HuH-7 (cell line): ENCODE measurements at regions not wholly inside any gene's neighbourhood (a gene's known extent, or its start where the extent isn't known, plus 50 kb on each side); places are given as distances from the start of the nearest gene placed in this dataset.
A peak's percentile ranks its signal among the peaks of the same experiment; 100 is the strongest.
"Not testable (repeated sequence)": the region's sequence is repeated elsewhere in the genome, so short reads cannot be mapped to it uniquely, and the experiment has no call there.

ENCODE experiments used
- DNase-seq: peaks from one replicate; pipeline ENCODE4 v3.0.0; 2011; ENCODE audit warnings: low spot score

DNA sequence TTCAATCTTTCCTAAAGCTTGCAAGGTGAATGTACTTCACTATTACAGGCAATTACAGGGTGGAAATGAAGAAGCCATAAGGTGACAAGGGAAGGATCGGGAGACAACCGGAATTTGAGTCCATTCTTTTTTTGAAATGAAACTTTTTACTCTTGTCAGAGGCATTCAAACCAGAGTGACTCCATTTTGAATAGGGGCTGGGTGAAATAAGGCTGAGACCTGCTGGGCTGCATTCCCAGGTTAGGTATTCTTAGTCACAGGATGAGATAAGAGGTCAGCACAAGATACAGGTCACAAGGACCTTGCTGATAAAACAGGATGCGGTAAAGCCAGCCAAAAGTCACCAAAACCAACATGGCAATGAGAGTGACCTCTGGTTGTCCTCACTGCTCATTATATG lies 363.3 kb downstream of the TYW1 start:
- no peak for DNase-seq

DNA sequence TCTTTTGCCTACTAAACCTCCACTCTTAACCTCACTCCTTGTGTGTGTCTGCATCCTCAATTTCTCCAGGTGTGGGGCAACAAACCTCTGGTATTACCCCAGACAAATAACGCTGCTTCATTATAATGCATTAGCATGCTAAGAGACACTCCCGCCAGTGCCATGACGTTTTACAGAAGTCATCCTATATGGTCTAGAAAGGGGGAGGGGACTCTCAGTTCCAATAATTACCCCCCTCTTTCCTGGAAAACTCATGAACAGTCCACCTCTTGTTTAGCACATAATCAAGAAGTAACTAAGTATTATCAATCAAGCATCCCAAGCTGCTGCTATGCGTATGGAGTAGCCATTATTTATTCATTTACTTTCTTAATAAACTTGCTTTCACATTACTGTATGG lies 364.5 kb downstream of the TYW1 start:
- DNase-seq, result no peak

DNA sequence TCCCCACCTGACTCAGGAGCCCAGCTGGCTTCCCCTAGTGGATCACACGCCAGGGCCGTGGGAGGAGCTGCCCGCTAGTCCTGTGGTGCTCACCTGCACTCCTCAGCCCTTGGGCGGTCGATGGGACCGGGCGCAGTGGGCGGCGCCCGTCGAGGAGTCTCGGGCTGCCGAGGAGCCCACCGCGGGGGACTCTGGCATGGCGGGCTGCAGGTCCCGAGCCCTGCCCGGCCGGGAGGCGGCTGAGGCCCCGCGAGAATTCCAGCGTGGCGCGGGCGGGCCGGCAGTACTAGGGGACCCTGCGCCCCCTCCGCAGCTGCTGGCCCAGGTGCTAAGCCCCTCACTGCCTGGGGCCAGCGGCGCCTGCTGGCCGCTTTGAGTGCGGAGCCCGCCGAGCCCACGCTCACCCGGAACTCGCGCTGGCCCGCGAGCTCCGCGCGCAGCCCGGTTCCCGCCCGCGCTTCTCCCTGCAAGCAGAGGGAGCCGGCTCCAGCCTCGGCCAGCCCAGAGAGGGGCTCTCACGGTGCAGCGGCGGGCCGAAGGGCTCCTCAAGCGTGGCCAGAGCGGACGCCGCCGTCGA lies 367.9 kb downstream of the TYW1 start:
- DNase-seq, result no peak

DNA sequence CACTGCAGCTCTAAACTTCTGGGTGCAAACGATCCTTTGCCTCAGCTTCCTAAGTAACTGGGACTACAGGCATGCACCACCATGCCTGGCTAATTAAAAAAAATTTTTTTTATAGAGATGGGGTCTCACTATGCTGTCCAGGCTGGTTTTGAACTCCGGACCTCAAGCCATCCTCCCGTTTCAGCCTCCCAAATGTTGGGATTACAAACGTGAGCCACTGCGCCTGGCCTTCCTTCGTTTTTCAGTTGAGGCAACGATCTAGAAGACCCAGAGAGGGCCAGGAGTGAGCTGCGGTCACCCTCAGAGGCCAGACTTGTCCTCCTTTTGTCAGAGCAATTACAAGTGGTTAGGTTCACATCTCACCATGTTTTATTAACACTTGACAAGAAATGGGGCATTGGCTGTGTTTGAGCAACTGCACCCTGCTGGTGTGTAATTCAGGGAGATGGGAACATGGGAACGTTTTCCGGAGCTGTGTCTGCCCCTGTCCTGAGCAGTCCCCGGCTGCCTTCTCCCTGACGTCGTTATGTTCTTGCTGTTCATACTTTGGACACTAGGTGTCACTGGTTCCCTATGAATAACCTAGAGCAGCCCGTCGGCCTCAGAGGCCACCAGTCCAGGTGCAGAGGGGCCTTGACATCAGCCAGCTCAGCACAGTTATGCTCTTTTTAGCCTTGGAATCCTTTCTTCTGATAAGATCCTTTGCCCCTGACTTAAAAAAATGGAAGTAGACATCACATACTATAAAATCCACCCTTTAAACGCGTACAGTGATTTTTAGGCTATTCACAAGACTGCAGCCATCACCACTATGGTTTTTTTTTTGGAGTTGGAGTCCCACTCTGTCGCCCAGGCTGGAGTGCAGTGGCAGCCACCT lies 375.0 kb downstream of the TYW1 start:
- DNase-seq, result peak; percentile 97

DNA sequence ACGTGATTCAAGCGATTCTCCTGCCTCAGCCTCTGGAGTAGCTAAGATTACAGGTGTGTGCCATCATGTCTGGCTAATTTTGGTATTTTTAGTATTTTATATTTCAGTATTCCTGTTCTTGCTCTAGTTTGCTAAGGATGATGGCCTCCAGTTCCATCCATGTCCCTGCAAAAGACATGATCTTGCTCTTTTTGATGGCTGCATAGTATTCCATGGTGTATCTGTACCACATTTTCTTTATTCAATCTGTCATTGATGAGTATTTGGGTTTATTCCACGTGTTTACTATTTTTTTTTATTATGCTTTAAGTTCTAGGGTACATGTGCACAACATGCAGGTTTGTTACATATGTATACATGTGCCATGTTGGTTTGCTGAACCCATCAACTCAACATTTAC lies 376.8 kb downstream of the TYW1 start:
- DNase-seq, result not testable (repeated sequence)

DNA sequence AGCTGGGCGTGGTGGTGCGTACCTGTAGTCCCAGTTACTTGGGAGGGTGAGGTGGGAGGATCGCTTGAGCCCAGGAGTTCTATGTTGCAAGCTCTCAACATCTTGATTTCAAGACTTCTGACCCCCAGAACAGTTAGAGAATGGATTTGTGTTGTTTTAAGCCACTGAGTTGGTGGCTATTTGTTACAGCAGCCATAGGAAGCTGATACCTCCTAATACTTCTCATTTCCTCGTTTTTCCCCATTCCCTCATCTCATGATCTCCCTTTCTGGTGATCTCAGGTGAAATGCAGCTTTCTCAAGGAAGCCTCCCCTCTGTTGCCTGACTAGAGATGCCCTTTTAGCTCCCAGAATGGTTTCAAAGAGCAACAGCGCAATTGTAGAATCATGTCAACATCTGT lies 378.8 kb downstream of the TYW1 start:
- DNase-seq, result no peak

DNA sequence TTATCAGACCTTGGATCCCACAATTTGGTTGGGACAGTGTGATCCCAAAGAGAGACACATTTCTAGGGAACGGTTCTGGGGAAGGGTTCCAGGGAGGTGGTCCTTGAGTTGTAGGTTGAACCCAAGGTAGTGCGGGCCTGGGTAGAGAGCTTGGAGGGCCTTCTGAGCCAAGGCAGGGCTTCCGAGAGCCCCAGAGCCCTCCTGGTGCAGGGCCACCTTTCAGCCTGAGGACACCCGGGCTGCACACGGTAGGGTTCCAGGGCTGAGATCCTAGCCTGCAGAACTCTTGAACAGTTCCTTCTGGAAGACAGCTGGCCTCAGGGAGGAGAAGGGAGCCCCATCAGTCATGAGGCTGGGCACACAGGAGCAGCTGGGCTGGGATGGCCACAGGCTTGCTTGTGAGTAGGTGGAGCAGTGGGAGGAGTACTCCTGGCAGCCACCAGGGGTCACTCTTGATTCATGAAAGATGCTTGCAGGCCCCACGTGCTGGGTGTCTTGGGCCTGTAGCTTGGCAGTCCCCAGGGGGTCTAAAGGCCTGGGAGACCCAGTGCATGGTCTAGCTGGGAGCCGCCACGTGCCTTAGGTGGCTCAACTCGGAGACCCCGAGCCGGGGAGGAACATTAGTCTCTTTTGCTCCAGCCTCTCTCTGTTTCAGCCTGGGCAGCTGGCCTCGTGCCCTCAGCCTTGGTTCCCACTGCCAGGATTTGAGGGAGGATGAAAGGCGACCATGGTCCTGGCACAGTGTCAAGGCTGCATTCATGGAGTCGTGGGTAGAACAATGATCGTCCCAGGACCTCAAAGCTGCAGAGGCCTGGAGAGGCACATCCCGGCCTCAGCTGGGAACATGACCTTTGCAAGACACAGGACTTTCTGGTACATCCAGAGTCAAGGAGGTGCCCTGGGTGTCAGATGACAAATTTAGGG lies 381.6 kb downstream of the TYW1 start:
- peak; percentile 88 for DNase-seq

DNA sequence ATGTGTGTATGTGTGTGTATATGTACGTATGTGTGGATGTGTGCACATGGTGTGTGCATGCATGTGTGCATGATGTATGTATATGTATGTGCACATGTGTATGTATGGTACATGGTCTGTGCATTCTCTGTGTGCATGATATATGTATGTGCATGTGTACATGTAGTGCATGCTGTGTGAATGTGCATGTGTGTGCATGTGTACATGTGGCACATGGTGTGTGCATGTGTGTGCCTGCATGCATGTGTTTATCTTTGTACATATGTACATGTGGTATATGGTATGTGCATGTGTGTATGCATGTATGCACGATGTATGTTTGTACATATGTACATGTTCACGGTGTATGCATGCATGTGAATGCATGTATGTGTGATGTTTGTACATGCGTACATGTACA lies 383.7 kb downstream of the TYW1 start:
- DNase-seq, result no peak

DNA sequence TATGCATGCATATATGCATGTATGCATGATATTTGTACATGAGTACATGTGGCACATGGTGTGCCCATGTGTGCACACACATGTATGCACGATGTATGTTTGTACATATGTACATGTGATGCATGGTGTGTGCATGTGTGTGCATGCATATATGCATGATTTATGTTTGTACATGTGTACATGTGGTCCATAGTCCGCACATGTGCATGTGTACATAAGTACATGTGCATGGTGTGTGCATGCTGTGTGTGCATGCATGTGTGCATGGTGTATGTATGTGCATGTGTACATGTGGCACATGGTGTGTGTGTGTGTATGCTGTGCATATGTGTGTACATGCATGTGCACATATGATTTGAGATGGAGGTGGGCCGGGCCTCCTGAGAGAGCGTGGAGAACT lies 384.2 kb downstream of the TYW1 start:
- no peak for DNase-seq

DNA sequence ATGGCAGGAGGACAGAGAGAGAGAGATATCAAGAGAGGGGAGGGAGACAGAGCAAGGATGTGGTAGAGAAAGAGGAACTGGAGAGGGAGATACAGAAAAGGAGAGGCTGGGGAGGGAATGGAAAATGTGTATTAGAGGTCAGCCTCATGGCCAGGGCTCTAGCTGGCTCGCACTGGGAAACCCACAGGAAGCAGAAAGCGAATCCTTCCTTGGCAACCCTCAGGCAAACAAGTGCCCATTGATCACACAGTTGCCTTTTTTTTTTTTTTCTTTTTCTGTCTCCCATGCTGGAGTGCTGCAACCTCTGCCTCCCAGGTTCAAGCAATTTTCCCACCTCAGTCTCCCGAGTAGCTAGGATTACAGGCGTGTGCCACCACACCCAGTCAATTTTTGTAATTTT lies 391.2 kb downstream of the TYW1 start:
- no peak for DNase-seq

DNA sequence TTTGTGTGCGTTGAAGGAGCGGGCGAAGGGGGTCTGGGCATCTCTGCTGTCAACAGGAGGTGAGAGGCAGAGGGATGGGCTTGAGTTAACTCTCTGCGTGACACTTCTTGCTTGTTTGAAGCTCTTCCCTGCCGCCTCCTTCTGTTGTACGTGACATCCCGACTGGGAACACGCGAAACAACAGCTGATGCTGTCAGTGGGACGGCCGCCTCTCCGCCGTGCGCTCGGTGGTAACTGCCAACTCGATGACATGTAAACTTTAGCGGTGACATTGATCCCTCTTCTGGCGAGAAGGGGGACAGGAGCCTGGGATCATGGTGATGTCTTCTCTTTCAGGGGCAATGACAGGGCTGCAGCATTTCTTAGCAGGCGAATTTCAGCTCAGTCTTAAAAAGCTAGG lies 394.5 kb downstream of the TYW1 start:
- no peak for DNase-seq

DNA sequence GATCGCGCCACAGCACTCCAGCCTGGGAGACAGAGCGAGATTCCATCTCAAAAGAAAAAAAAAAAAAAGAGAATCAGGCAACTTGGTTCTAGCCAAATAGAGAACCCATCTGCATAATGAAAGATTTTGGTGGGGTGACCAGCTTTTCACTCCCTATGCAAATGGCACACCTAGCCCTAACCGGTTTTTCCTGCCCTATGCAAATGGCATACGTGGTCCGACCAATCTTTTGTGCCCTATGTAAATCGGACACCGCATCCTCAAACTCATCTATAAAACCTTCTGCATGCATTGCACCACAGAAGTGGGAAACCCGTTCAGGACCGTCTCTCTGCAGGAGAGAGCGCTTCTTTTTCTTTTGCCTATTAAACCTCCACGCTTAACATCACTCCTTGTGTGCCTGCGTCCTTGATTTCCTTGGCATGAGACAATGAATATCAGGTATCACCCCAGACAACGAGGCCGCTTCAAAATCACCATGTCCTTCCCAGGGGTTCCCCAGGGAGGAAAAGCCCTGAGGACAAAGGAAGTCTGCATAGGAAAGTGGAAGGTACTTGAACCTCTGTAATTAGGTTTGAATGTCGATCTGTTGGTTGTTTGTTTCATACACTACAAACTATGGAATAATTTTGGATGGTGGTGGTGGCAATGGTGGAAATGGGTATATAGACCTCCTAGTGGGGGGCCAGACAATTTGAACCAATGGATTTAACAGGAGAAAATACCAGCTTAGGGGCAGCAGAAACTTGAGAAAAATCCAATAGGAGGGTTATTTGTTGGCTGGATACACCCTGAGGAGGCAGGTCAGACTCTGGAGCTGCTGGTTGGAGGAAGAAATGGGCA lies 396.2 kb downstream of the TYW1 start:
- no peak for DNase-seq

DNA sequence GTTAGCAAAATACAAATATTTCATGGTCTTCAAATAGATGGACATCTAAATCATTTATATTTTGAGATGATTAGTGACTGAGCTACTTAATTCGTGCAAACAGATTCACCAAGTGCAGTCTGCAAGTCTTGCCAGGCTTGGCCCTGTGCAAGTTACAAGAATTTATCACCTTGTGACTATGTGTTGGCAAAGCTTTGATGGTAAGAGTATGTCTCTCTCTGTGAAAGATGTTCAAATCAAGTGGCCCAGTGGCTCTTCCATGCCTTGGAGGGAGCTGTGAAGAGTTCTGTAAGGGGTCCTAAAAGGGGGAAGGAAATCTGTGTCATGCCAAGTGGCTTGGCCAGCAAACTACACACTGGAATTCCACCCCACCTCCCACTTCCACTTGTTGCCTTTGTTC lies 397.3 kb downstream of the TYW1 start:
- DNase-seq, result no peak

DNA sequence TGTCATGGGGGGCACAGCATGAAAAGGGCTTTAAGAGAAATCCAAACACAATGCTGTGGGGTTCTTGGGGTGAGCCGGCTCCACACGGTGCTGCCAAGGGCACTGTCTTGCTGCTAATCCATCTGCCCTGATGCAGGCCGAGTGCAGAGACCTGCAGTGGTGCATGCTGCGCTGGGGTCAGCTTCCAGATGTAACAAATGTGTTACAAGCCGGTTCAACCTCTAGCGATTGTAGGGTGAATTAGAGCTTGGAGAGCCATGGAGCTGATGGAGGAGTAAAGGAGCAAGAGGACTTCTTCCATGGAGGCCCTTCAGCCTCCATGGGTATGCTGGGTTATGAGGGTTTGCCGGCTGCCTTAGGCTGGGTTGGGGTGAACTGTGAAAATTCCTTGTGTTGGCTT lies 402.3 kb downstream of the TYW1 start:
- DNase-seq, result peak; percentile 34

DNA sequence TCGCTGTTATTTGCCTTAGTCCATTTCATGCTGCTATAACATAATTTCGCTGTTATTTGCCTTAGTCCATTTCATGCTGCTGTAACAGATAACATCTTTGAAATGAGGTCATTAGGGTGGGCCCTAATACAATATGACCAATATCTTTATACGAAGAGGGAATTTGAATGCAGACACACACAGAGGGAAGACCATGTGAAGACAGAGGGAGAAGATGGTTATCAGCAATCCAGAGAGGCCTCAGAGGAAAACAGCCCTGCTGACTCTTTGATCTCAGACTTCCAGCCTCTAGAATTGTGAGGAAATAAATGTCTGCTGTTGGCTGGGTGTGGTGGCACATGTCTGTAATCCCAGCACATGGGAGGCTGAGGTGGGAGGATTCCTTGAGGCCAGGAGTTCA lies 404.9 kb downstream of the TYW1 start:
- no peak for DNase-seq

DNA sequence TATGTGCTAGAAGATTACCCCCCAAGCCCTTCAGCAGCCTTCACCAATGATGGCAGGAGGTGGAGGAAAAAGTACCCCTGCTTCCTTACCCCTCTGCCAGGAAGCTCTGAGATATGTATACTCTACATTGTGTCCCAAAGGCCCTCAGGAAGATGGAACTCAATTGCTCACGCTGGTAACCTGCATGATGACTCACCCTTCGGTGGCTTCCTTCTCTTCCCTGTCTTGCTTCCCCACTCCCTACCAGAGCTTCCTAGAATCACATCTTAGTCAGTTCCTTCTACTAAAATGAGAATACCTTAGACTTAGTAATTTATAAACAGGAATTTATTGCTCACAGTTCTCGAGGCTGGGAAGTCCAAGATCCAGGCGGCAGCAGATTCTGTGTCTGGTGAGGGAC lies 405.6 kb downstream of the TYW1 start:
- no peak for DNase-seq

DNA sequence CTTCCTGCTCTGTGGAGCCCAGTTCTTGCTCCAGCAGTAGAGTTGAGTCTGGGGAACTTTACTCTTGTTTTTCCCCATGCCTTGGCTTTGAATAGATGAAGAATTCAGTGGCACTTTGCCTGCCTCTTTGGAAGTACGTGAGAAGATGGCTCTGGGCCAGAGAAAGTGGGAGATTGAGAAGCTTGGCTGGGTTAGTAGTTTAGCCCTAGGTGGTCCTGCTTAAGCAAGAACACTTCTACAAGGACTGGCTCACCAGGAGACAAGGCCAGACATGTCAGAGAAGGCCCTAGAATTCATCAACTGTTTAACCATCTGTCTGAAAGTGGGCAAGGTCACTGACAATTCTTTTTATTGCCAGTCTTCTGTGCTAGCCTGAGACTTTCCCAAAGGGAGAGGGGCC lies 410.3 kb downstream of the TYW1 start:
- no peak for DNase-seq

DNA sequence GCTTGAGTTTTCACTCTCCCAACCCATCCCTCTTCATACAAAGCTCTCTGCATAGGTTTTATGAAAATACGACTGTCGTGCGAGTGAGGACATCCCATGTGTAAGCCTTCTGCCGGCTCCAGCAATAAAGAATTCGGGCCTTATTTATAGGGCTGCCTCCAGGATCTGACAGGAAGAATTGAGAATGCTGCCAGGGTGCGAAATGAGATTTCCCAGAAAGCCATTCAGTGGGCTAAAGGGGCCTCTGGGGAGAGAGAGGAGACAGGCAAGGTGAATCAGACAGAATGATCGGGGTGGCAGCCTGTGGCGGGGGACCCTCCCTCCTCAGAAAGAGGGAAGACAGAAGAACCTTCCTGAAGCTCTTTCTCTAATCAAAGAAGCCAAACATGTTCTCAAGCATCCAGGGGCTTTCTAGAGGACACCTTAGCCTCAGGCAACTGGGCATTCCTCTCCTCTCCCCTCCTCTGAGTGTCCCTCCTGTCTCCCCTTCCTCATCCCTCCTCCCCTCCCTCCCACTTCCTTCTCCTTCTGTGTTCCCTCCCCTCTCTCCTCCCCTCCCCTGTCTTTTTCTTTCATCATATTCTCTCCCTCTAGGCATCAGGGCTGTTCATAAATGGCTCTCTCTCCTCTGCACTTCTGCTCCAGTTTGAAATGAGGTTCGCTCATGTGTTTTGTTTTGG lies 410.9 kb downstream of the TYW1 start:
- no peak for DNase-seq

DNA sequence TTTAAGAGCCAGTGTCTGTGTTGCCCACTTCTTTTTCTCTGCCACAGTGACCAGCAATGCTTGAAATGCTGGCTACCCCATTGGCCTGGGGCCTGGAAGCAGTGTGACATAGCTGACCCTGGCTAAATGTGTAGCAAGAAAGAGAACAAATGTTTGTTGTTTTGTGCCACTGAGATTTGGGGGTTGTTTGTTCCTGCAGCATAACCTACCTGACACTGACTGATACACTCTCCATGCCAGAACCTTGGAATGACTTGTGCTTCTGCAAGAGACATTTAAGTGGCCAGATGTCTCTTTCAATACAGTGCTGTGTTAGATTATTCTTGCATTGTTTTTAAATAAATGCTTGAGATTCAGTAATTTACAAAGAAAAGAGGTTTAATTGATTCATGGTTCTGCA lies 411.5 kb downstream of the TYW1 start:
- DNase-seq, result no peak

DNA sequence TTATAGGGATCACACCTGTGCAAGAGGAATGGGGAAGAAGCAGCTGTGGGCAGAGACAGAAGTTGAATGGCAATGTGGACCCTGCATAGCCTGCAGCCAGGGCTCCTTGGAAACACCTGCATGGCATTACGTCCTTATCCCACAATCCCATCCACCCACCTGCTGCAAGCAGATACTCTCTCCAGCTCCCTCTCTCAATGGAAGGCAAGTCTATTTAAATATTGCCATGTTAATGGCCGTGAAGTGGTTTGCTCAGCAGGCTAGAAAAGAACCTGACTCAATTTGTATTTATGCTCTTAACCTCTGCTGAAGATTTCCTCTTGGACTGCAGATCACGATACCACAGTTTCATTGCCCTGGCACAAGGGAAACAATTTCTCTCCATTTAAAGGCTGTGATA lies 417.0 kb downstream of the TYW1 start:
- DNase-seq, result no peak

DNA sequence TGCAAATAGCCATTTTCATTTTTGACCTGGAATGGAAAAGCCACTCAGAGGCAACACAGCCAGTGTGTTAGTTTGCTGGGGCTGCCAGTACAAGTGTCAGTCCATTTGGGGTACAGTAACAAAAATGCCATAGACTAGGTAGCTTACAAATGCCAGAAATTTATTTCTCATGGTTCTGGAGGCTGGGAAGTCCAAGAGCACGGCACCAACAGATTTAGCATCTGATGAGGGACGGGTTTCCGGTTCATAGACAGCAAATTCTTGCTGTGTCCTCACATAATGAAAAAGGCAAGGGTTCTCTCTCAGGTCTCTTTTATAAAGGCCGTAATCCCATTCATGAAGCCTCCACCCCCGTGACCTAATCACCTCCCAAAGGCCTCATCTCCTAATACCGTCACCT lies 418.2 kb downstream of the TYW1 start:
- no peak for DNase-seq
